B cell (primary cell): ENCODE measurements at regions not wholly inside any gene's neighbourhood (a gene's known extent, or its start where the extent isn't known, plus 50 kb on each side); places are given as distances from the start of the nearest gene placed in this dataset.

ENCODE experiments used
- ATAC-seq: fragments of 200-7000 bp; cut with Tn5 transposase; one replicate; pipeline ENCODE4 v1.10.0; 2021; ENCODE audit warnings: low read depth, mild to moderate bottlenecking, moderate number of reproducible peaks, moderate library complexity
- CTCF ChIA-PET: fragments of 350-600 bp; sonication (Branson Sonifier 250); formaldehyde crosslinking; loops from one replicate; lab custom pipeline; 2021; ENCODE audit warnings: antibody characterized with exemption, inconsistent platforms; lab: Charles Lee
- POLR2A ChIA-PET: fragments of 350-600 bp; sonication (Branson Sonifier 250); formaldehyde crosslinking; loops from one replicate; lab custom pipeline; 2021; ENCODE audit warnings: antibody characterized with exemption; lab: Charles Lee
- DNase-seq: peaks from one replicate; pipeline ENCODE4 v3.0.0; 2013
- H2AFZ ChIP-seq: 2 replicates; pipeline ENCODE4 v1.6.1; 2012; ENCODE audit warnings: mild to moderate bottlenecking, low read depth, low read length; ENCODE audit not compliant: insufficient read depth, poor library complexity, severe bottlenecking
- H3K27ac ChIP-seq, 2 donors: 1 replicate in 1 of 2; 2 replicates in 1 of 2; pipeline ENCODE4 v1.5.1; 2012 to 2013; ENCODE audit warnings: low read length in 2 of 2, mild to moderate bottlenecking in 2 of 2, moderate library complexity in 1 of 2
- H3K27me3 ChIP-seq, 4 experiments: fragments of 200-600 bp in 1 of 4; sonication (generic) in 1 of 4; replicated peaks in 1 of 4; 1 replicate in 2 of 4; 2 replicates in 2 of 4; pipeline versions ENCODE4 v1.6.1 to v1.7.0; 2013 to 2016; ENCODE audit warnings: low read length in 3 of 4, mild to moderate bottlenecking in 2 of 4, mixed read lengths in 1 of 4, moderate library complexity in 1 of 4; ENCODE audit not compliant: insufficient read depth in 4 of 4, control insufficient read depth in 3 of 4; ENCODE audit errors: control extremely low read depth in 1 of 4
- H3K36me3 ChIP-seq, 2 experiments: replicated peaks in 1 of 2; 1 replicate in 1 of 2; 2 replicates in 1 of 2; pipeline versions ENCODE4 v1.6.1 to v1.7.1; 2013; ENCODE audit warnings: low read length in 1 of 2; ENCODE audit not compliant: insufficient read depth in 2 of 2, control insufficient read depth in 1 of 2; ENCODE audit errors: control extremely low read depth in 1 of 2, extremely low read depth in 1 of 2
- H3K4me1 ChIP-seq, 2 donors: fragments of 200-600 bp in 1 of 2; sonication (generic) in 1 of 2; 1 replicate in 1 of 2; 2 replicates in 1 of 2; pipeline versions ENCODE4 v1.5.1 to v1.6.1; 2013 to 2017; ENCODE audit warnings: low read length in 2 of 2; ENCODE audit not compliant: control insufficient read depth in 2 of 2, insufficient read depth in 2 of 2
- H3K4me2 ChIP-seq: replicated peaks from 2 replicates; pipeline ENCODE3; 2012; ENCODE audit warnings: mild to moderate bottlenecking, low read depth, low read length; ENCODE audit not compliant: poor library complexity, severe bottlenecking
- H3K4me3 ChIP-seq, 5 experiments: fragments of 200-600 bp in 1 of 5; sonication (generic) in 1 of 5; 1 replicate in 3 of 5; 2 replicates in 2 of 5; pipeline versions ENCODE4 v1.5.1 to v1.7.0; 2011 to 2016; ENCODE audit warnings: low read length in 4 of 5, mild to moderate bottlenecking in 4 of 5, low read depth in 2 of 5, control low read depth in 1 of 5, moderate library complexity in 1 of 5; ENCODE audit not compliant: insufficient read depth in 1 of 5; ENCODE audit errors: control extremely low read depth in 1 of 5, extremely low read depth in 1 of 5
- H3K79me2 ChIP-seq: fragments of 200-600 bp; sonication (generic); one replicate; pipeline ENCODE4 v1.6.0; 2016; ENCODE audit warnings: low read length; ENCODE audit not compliant: control insufficient read depth, insufficient read depth
- H3K9ac ChIP-seq: fragments of 200-600 bp; sonication (generic); 2 replicates; pipeline ENCODE4 v1.6.1; 2017; ENCODE audit warnings: mild to moderate bottlenecking, low read length, moderate library complexity
- H3K9me3 ChIP-seq, 3 donors: one replicate each; pipeline versions ENCODE4 v1.6.1 to v1.7.1; 2013; ENCODE audit warnings: low read length in 2 of 3; ENCODE audit not compliant: control insufficient read depth in 2 of 3, insufficient read depth in 1 of 3; ENCODE audit errors: control extremely low read depth in 1 of 3
- H4K20me1 ChIP-seq: 2 replicates; pipeline ENCODE4 v1.6.0; 2012; ENCODE audit warnings: mild to moderate bottlenecking, low read length; ENCODE audit not compliant: insufficient read depth, control insufficient read depth, poor library complexity, severe bottlenecking
- H3K27ac Mint-ChIP-seq: one replicate; pipeline ENCODE4 v1.8.0; 2021; ENCODE audit warnings: mixed read lengths
- H3K27me3 Mint-ChIP-seq: one replicate; pipeline ENCODE4 v1.8.0; 2021; ENCODE audit warnings: mixed read lengths
- H3K4me1 Mint-ChIP-seq: one replicate; pipeline ENCODE4 v1.8.0; 2021; ENCODE audit warnings: mixed read lengths
- H3K4me3 Mint-ChIP-seq: one replicate; pipeline ENCODE4 v1.8.0; 2021; ENCODE audit warnings: mixed read lengths
- H3K9me3 Mint-ChIP-seq: one replicate; pipeline ENCODE4 v1.8.0; 2022; ENCODE audit warnings: mixed read lengths; ENCODE audit not compliant: insufficient read depth
- CTCF ChIP-seq: fragments of 200-600 bp; IDR thresholded peaks from one replicate; pipeline ENCODE4 v1.8.0; 2022; ENCODE audit warnings: antibody characterized with exemption, mild to moderate bottlenecking
- EZH2 ChIP-seq: IDR thresholded peaks from 2 replicates; pipeline ENCODE4 v1.6.1; 2012; ENCODE audit warnings: borderline replicate concordance, low read depth, mild to moderate bottlenecking, moderate library complexity, low read length; ENCODE audit not compliant: insufficient read depth, poor library complexity, severe bottlenecking
- WGBS: methylation state at CpG from one replicate; pipeline ENCODE4 v1.1.5; 2013; ENCODE audit warnings: missing lambda C conversion rate; ENCODE audit not compliant: insufficient coverage; 5-methylcytosine and 5-hydroxymethylcytosine counted together
- intact Hi-C: fragments of 100-400 bp; cut with micrococcal nuclease; formaldehyde crosslinking; loops from one replicate; pipeline ENCODE4 v1.10.0; 2022

GRCh38 chr6:17032590-17032987, 69.3 kb upstream of the STMND1 start:
- H4K20me1 ChIP-seq: no peaks in the 10 kb centered on the region
- Mint-ChIP-seq H3K27ac (no peak overlapping the region), H3K4me1 (no peaks in the 10 kb centered on the region), H3K4me3 (no peak overlapping the region), H3K9me3 (no peaks in the 10 kb centered on the region), H3K27me3 (peaks cover 7% of the 10 kb centered on the region)
- ATAC-seq: no peak
- ChIA-PET CTCF (interaction anchor here (0.5 kb wide), 1 partner anchor 180 kb away, joined by 3 read pairs; no protein-coding TSS in a partner anchor), POLR2A (no interaction called here)
- H3K4me2 ChIP-seq: no peak overlapping the region
- no peak overlapping the region for H3K9ac ChIP-seq
- TF ChIP-seq CTCF: no peak
- no peak for TF ChIP-seq EZH2
- H3K27me3 ChIP-seq: no peaks in the 10 kb centered on the region
- peaks cover 0 to 6% (median 0%) of the 10 kb centered on the region in 3 donors for H3K9me3 ChIP-seq
- no peak overlapping the region for H3K4me3 ChIP-seq
- no peaks in the 10 kb centered on the region for H3K36me3 ChIP-seq
- no peak overlapping the region for H3K27ac ChIP-seq
- no peaks in the 10 kb centered on the region for H3K4me1 ChIP-seq
- intact Hi-C loops: no loop called here
- no peaks in the 10 kb centered on the region for H3K79me2 ChIP-seq
- no peak overlapping the region for H2AFZ ChIP-seq
- 100% methylated on average over 1 of the region's 3 CpGs for WGBS
- DNase-seq: no peak

GRCh38 chr6:17031961-17032360, 69.9 kb upstream of the STMND1 start:
- Mint-ChIP-seq H3K27me3 (peaks cover 7% of the 10 kb centered on the region), H3K27ac (no peak overlapping the region), H3K4me3 (no peak overlapping the region), H3K4me1 (no peaks in the 10 kb centered on the region), H3K9me3 (no peaks in the 10 kb centered on the region)
- Histone ChIP-seq H3K4me2 (no peak overlapping the region), H3K36me3 (no peaks in the 10 kb centered on the region), H3K27me3 (no peaks in the 10 kb centered on the region), H3K4me3 (no peak overlapping the region), H3K9me3 (peaks cover 0 to 6% (median 0%) of the 10 kb centered on the region in 3 donors), H3K9ac (no peak overlapping the region), H3K27ac (no peak overlapping the region), H4K20me1 (no peaks in the 10 kb centered on the region), H3K79me2 (no peaks in the 10 kb centered on the region), H3K4me1 (no peaks in the 10 kb centered on the region), H2AFZ (no peak overlapping the region)
- DNase-seq (no peak), ATAC-seq (no peak)
- intact Hi-C loops: no loop called here
- TF ChIP-seq CTCF: no peak
- no peak for TF ChIP-seq EZH2
- ChIA-PET CTCF (no interaction called here), POLR2A (no interaction called here)
- WGBS: 99% methylated on average over 18 of the region's 19 CpGs
